Right lobe of liver (tissue), 6 donors: ENCODE measurements at regions not wholly inside any gene's neighbourhood (a gene's known extent, or its start where the extent isn't known, plus 50 kb on each side); places are given as distances from the start of the nearest gene placed in this dataset.

Experiments
- ATAC-seq, 4 donors: fragments of 200-7000 bp; cut with Tn5 transposase; one replicate each; pipeline ENCODE4 v1.9.1; 2020; ENCODE audit warnings: mild to moderate bottlenecking in 4 of 4, moderate library complexity in 4 of 4
- DNase-seq, 3 donors: peaks; one replicate each; pipeline ENCODE4 v3.0.0-alpha.2; 2020
- H3K27ac ChIP-seq, 3 donors: fragments of 200-600 bp; one replicate each; pipeline ENCODE4 v1.8.0; 2022
- H3K27me3 ChIP-seq, 2 donors: fragments of 200-600 bp; one replicate each; pipeline ENCODE4 v1.8.0; 2022
- H3K36me3 ChIP-seq, 4 donors: fragments of 200-600 bp; sonication (generic) in 1 of 4; one replicate each; pipeline versions ENCODE4 v1.5.1 to v1.8.0; 2017 to 2022; ENCODE audit warnings: control low read depth in 1 of 4
- H3K4me1 ChIP-seq, 4 donors: fragments of 200-600 bp; sonication (generic) in 1 of 4; one replicate each; pipeline versions ENCODE4 v1.5.1 to v1.8.0; 2017 to 2022; ENCODE audit warnings: control low read depth in 1 of 4
- H3K4me3 ChIP-seq, 3 donors: fragments of 200-600 bp; one replicate each; pipeline ENCODE4 v1.8.0; 2022
- H3K9me3 ChIP-seq, 4 donors: fragments of 200-600 bp; sonication (generic) in 1 of 4; one replicate each; pipeline versions ENCODE4 v1.5.1 to v1.8.0; 2017 to 2022; ENCODE audit warnings: control low read depth in 1 of 4
- POLR2A ChIP-seq: fragments of 450-650 bp; IDR thresholded peaks from one replicate; pipeline ENCODE4 v1.6.1; 2017; ENCODE audit warnings: antibody characterized with exemption, mild to moderate bottlenecking
- WGBS: methylation state at CpG from one replicate; pipeline ENCODE4 v1.1.6; 2018; ENCODE audit warnings: low coverage, low lambda C conversion rate; ENCODE audit not compliant: insufficient coverage; ENCODE audit errors: missing lambda C conversion rate; 5-methylcytosine and 5-hydroxymethylcytosine counted together
- intact Hi-C, 2 donors: fragments of 100-400 bp; cut with DNase I; formaldehyde crosslinking; loops; one replicate each; pipeline versions ENCODE4 v1.11.2 to v1.14.1; 2022
- TF ChIP-seq, protein P1 (sequence below), 4 donors: fragments of 200-600 bp in 3 of 4; fragments of 450-650 bp in 1 of 4; IDR thresholded peaks; one replicate each; pipeline versions ENCODE4 v1.5.1 to v1.8.0; 2016 to 2022; ENCODE audit warnings: antibody characterized with exemption in 4 of 4, mild to moderate bottlenecking in 2 of 4
- donor health status: DM: no; HTN: yes; CAD: no.
- donor health status: DM: no; HTN: no; CAD: no.
- donor health status: DM: no; HTN: no; CAD: no.
- donor health status: DM: no; HTN: yes; CAD: no.
- donor health status: DM: no; HTN: yes; CAD: no.

- intact Hi-C loops: no loop called here
- no peaks in the 10 kb centered on the region for H3K4me1 ChIP-seq
- H3K9me3 ChIP-seq: no peaks in the 10 kb centered on the region
- H3K27ac ChIP-seq: no peak overlapping the region
- no peaks in the 10 kb centered on the region for H3K36me3 ChIP-seq
- no peaks in the 10 kb centered on the region for H3K27me3 ChIP-seq
- H3K4me3 ChIP-seq: no peak overlapping the region
- DNase-seq (no peak), ATAC-seq (no peak)
- no peak for TF ChIP-seq POLR2A
- TF ChIP-seq, protein P1, sequence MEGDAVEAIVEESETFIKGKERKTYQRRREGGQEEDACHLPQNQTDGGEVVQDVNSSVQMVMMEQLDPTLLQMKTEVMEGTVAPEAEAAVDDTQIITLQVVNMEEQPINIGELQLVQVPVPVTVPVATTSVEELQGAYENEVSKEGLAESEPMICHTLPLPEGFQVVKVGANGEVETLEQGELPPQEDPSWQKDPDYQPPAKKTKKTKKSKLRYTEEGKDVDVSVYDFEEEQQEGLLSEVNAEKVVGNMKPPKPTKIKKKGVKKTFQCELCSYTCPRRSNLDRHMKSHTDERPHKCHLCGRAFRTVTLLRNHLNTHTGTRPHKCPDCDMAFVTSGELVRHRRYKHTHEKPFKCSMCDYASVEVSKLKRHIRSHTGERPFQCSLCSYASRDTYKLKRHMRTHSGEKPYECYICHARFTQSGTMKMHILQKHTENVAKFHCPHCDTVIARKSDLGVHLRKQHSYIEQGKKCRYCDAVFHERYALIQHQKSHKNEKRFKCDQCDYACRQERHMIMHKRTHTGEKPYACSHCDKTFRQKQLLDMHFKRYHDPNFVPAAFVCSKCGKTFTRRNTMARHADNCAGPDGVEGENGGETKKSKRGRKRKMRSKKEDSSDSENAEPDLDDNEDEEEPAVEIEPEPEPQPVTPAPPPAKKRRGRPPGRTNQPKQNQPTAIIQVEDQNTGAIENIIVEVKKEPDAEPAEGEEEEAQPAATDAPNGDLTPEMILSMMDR (IDR thresholded peaks at IDR 0.05): no peak
- 58% methylated on average over 3 of the region's 3 CpGs for WGBS
Measured at GRCh38 chr4:29571322-29571721, 1148.8 kb upstream of the PCDH7 start.

GRCh38 chr4:29578329-29578728 is 1141.8 kb upstream of the PCDH7 start:
- no peak overlapping the region for H3K4me3 ChIP-seq
- H3K4me1 ChIP-seq: no peaks in the 10 kb centered on the region
- H3K36me3 ChIP-seq: no peaks in the 10 kb centered on the region
- 26% methylated on average over 2 of the region's 2 CpGs for WGBS
- intact Hi-C loops: no loop called here
- H3K27ac ChIP-seq: no peak overlapping the region
- DNase-seq (no peak), ATAC-seq (peak; percentile 33 to 86 (median 57))
- H3K9me3 ChIP-seq: no peaks in the 10 kb centered on the region
- no peaks in the 10 kb centered on the region for H3K27me3 ChIP-seq
- no peak for TF ChIP-seq POLR2A
- TF ChIP-seq, protein P1 (IDR thresholded peaks at IDR 0.05): no peak

- no peak for TF ChIP-seq POLR2A
- TF ChIP-seq, protein P1 (IDR thresholded peaks at IDR 0.05): no peak
- Histone ChIP-seq H3K36me3 (no peaks in the 10 kb centered on the region), H3K27me3 (no peaks in the 10 kb centered on the region), H3K9me3 (no peaks in the 10 kb centered on the region), H3K27ac (no peak overlapping the region), H3K4me1 (no peaks in the 10 kb centered on the region), H3K4me3 (no peak overlapping the region)
- intact Hi-C loops: no loop called here
- 5% methylated on average over 2 of the region's 2 CpGs for WGBS
- DNase-seq (peak in 2 of 3 donors; percentile 24 to 46), ATAC-seq (peak; percentile 43 to 79 (median 69))
Measured at GRCh38 chr4:29581457-29581856, 1138.7 kb upstream of the PCDH7 start.

- intact Hi-C loops: no loop called here
- H3K27ac ChIP-seq: no peak overlapping the region
- TF ChIP-seq POLR2A: no peak
- TF ChIP-seq, protein P1 (IDR thresholded peaks at IDR 0.05): no peak
- H3K9me3 ChIP-seq: no peaks in the 10 kb centered on the region
- H3K36me3 ChIP-seq: no peaks in the 10 kb centered on the region
- no peaks in the 10 kb centered on the region for H3K27me3 ChIP-seq
- ATAC-seq (no peak), DNase-seq (no peak)
- 62% methylated on average over 3 of the region's 3 CpGs for WGBS
- no peaks in the 10 kb centered on the region for H3K4me1 ChIP-seq
- H3K4me3 ChIP-seq: no peak overlapping the region
Measured at GRCh38 chr4:29588617-29589016, 1131.6 kb upstream of the PCDH7 start.

DNA sequence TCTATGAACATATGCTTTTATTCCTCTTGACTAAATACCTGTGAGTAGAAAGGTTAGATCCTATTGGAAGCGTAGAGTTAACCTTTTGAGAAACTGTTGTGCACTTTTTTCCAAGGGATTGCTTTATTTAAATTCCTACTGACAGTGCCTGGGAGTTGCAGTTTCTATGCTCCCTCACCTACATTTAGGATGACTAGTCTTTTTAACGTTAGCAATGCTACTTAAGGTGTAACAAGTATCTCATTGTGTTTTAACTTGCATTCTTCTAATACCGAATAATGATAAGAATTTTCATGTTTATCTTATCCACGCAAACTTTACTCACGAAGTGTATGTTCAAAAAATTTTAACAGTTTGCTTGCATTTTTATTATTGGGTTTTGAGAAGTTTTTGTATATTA is 1123.9 kb upstream of the PCDH7 start:
- Histone ChIP-seq H3K9me3 (no peaks in the 10 kb centered on the region), H3K27ac (no peak overlapping the region), H3K4me1 (no peaks in the 10 kb centered on the region), H3K4me3 (no peak overlapping the region), H3K36me3 (no peaks in the 10 kb centered on the region), H3K27me3 (no peaks in the 10 kb centered on the region)
- 52% methylated on average over 5 of the region's 5 CpGs for WGBS
- ATAC-seq (no peak), DNase-seq (no peak)
- intact Hi-C loops: no loop called here
- TF ChIP-seq, protein P1 (IDR thresholded peaks at IDR 0.05): no peak
- TF ChIP-seq POLR2A: no peak
